T follicular helper cell (primary cell): ENCODE measurements at regions not wholly inside any gene's neighbourhood (a gene's known extent, or its start where the extent isn't known, plus 50 kb on each side); places are given as distances from the start of the nearest gene placed in this dataset.

ENCODE experiments used
- DNase-seq: peaks from one replicate; pipeline ENCODE4 v3.0.0-alpha.2; 2020; ENCODE audit warnings: low read depth

- DNase-seq = no peak
Measured at GRCh38 chr13:97111756-97112155, 110.4 kb upstream of the MBNL2 start.

- no peak for DNase-seq
Measured at GRCh38 chr13:97112446-97113152, 109.5 kb upstream of the MBNL2 start.

GRCh38 chr13:97113231-97114001, 108.7 kb upstream of the MBNL2 start:
- DNase-seq = no peak

GRCh38 chr13:97114651-97115050, 107.5 kb upstream of the MBNL2 start:
- no peak for DNase-seq

- no peak for DNase-seq
Measured at GRCh38 chr13:97116754-97117153, 105.4 kb upstream of the MBNL2 start.

- DNase-seq = no peak
Measured at GRCh38 chr13:97117388-97117910, 104.7 kb upstream of the MBNL2 start.

- no peak for DNase-seq
Measured at GRCh38 chr13:97119943-97120342, 102.2 kb upstream of the MBNL2 start.

- no peak for DNase-seq
Measured at GRCh38 chr13:97120346-97120745, 101.8 kb upstream of the MBNL2 start.

GRCh38 chr13:97120976-97121375, 101.2 kb upstream of the MBNL2 start:
- no peak for DNase-seq

- DNase-seq = no peak
Measured at GRCh38 chr13:97121894-97122293, 100.2 kb upstream of the MBNL2 start.

GRCh38 chr13:97122381-97122996, 99.6 kb upstream of the MBNL2 start:
- no peak for DNase-seq

GRCh38 chr13:97124206-97124605, 97.9 kb upstream of the MBNL2 start:
- DNase-seq = no peak

GRCh38 chr13:97124915-97125809, 97.0 kb upstream of the MBNL2 start:
- DNase-seq = no peak

GRCh38 chr13:97125810-97126738, 96.1 kb upstream of the MBNL2 start:
- DNase-seq = no peak

GRCh38 chr13:97127842-97128241, 94.3 kb upstream of the MBNL2 start:
- no peak for DNase-seq

GRCh38 chr13:97130190-97130589, 91.9 kb upstream of the MBNL2 start:
- no peak for DNase-seq

GRCh38 chr13:97131447-97131846, 90.7 kb upstream of the MBNL2 start:
- DNase-seq = no peak

- no peak for DNase-seq
Measured at GRCh38 chr13:97133554-97133953, 88.6 kb upstream of the MBNL2 start.

GRCh38 chr13:97133955-97134354, 88.2 kb upstream of the MBNL2 start:
- no peak for DNase-seq

- no peak for DNase-seq
Measured at GRCh38 chr13:97134364-97135095, 87.6 kb upstream of the MBNL2 start.
